CD14-positive monocyte (primary cell): ENCODE measurements at regions not wholly inside any gene's neighbourhood (a gene's known extent, or its start where the extent isn't known, plus 50 kb on each side); places are given as distances from the start of the nearest gene placed in this dataset.

Experiments used
- DNase-seq, 3 donors: peaks; one replicate each; pipeline ENCODE4 v3.0.0-alpha.2; 2011 to 2022
- H2AFZ ChIP-seq: 2 replicates; pipeline ENCODE4 v1.6.0; 2012; ENCODE audit warnings: mild to moderate bottlenecking, low read depth, low read length, inconsistent platforms; ENCODE audit not compliant: insufficient read depth, poor library complexity, severe bottlenecking
- H3K27ac ChIP-seq, 2 donors: 1 replicate in 1 of 2; 2 replicates in 1 of 2; pipeline ENCODE4 v1.5.1; 2012 to 2013; ENCODE audit warnings: low read length in 2 of 2, control low read depth in 1 of 2, inconsistent platforms in 1 of 2, low read depth in 1 of 2, mild to moderate bottlenecking in 1 of 2
- H3K27me3 ChIP-seq, 2 donors: one replicate each; pipeline versions ENCODE4 v1.6.0 to v1.6.1; 2011 to 2013; ENCODE audit warnings: low read length in 2 of 2; ENCODE audit not compliant: control insufficient read depth in 2 of 2, insufficient read depth in 2 of 2
- H3K36me3 ChIP-seq, 2 donors: replicated peaks in 1 of 2; 1 replicate in 1 of 2; 2 replicates in 1 of 2; pipeline versions ENCODE4 v1.5.1 to v1.6.1; 2012 to 2013; ENCODE audit warnings: low read length in 2 of 2, control low read depth in 1 of 2, inconsistent platforms in 1 of 2, mild to moderate bottlenecking in 1 of 2; ENCODE audit not compliant: insufficient read depth in 2 of 2, control insufficient read depth in 1 of 2
- H3K4me1 ChIP-seq, 2 donors: 1 replicate in 1 of 2; 2 replicates in 1 of 2; pipeline versions ENCODE4 v1.5.1 to v1.6.1; 2012 to 2013; ENCODE audit warnings: low read length in 2 of 2, control low read depth in 1 of 2, inconsistent platforms in 1 of 2, mild to moderate bottlenecking in 1 of 2, moderate library complexity in 1 of 2; ENCODE audit not compliant: insufficient read depth in 2 of 2, control insufficient read depth in 1 of 2
- H3K4me2 ChIP-seq: replicated peaks from 2 replicates; pipeline ENCODE3; 2012; ENCODE audit warnings: low read length, moderate library complexity, mild to moderate bottlenecking; ENCODE audit not compliant: poor library complexity, severe bottlenecking; ENCODE audit errors: extremely low read depth
- H3K4me3 ChIP-seq, 3 experiments: fragments of 200-600 bp in 1 of 3; sonication (generic) in 1 of 3; replicated peaks in 1 of 3; 1 replicate in 2 of 3; 2 replicates in 1 of 3; pipeline ENCODE4 v1.5.1; 2011 to 2013; ENCODE audit warnings: low read length in 3 of 3, mild to moderate bottlenecking in 3 of 3, control low read depth in 2 of 3, low read depth in 2 of 3, inconsistent platforms in 1 of 3, moderate library complexity in 1 of 3
- H3K79me2 ChIP-seq: 2 replicates; pipeline ENCODE4 v1.6.0; 2012; ENCODE audit warnings: mild to moderate bottlenecking, control low read depth, inconsistent platforms, low read length, moderate library complexity; ENCODE audit not compliant: insufficient read depth
- H3K9ac ChIP-seq: 2 replicates; pipeline ENCODE4 v1.6.0; 2017; ENCODE audit warnings: low read length, mild to moderate bottlenecking; ENCODE audit not compliant: insufficient read depth, poor library complexity, severe bottlenecking
- H3K9me3 ChIP-seq, 2 donors: replicated peaks in 1 of 2; 1 replicate in 1 of 2; 2 replicates in 1 of 2; pipeline versions ENCODE4 v1.5.1 to v1.6.1; 2012 to 2013; ENCODE audit warnings: low read length in 2 of 2, control low read depth in 1 of 2; ENCODE audit not compliant: control insufficient read depth in 1 of 2, insufficient read depth in 1 of 2
- H4K20me1 ChIP-seq: 2 replicates; pipeline ENCODE4 v1.6.0; 2012; ENCODE audit warnings: mild to moderate bottlenecking, low read length, control low read depth, moderate library complexity; ENCODE audit not compliant: insufficient read depth
- H3K27ac Mint-ChIP-seq, 7 donors: one replicate each; pipeline ENCODE4 v1.8.0; 2020; ENCODE audit warnings: mild to moderate bottlenecking in 7 of 7, mixed read lengths in 7 of 7, moderate library complexity in 6 of 7, inconsistent platforms in 2 of 7
- H3K27me3 Mint-ChIP-seq, 3 donors: one replicate each; pipeline ENCODE4 v1.8.0; 2021 to 2022; ENCODE audit warnings: low read depth in 3 of 3, mild to moderate bottlenecking in 3 of 3, mixed read lengths in 3 of 3, moderate library complexity in 3 of 3, inconsistent platforms in 1 of 3
- H3K36me3 Mint-ChIP-seq, 2 donors: one replicate each; pipeline ENCODE4 v1.8.0; 2020; ENCODE audit warnings: mixed read lengths in 2 of 2, inconsistent platforms in 1 of 2, mild to moderate bottlenecking in 1 of 2
- H3K4me1 Mint-ChIP-seq: one replicate; pipeline ENCODE4 v1.8.0; 2020; ENCODE audit warnings: mild to moderate bottlenecking, mixed read lengths
- H3K4me3 Mint-ChIP-seq, 2 donors: one replicate each; pipeline ENCODE4 v1.8.0; 2020; ENCODE audit warnings: mild to moderate bottlenecking in 2 of 2, mixed read lengths in 2 of 2, moderate library complexity in 1 of 2
- H3K9me3 Mint-ChIP-seq, 7 donors: one replicate each; pipeline ENCODE4 v1.8.0; 2020 to 2022; ENCODE audit warnings: mixed read lengths in 7 of 7, mild to moderate bottlenecking in 6 of 7, moderate library complexity in 6 of 7, inconsistent platforms in 2 of 7
- WGBS: methylation state at CpG from one replicate; pipeline ENCODE4 v1.1.5; 2013; ENCODE audit warnings: missing lambda C conversion rate; ENCODE audit not compliant: insufficient coverage; 5-methylcytosine and 5-hydroxymethylcytosine counted together
- intact Hi-C, 2 donors: fragments of 100-400 bp; cut with micrococcal nuclease; formaldehyde crosslinking; loops; one replicate each; pipeline versions ENCODE4 v1.15.0 to v1.15.1; 2023
- TF ChIP-seq, protein P1 (sequence below): fragments of 200-600 bp; IDR thresholded peaks from one replicate; pipeline ENCODE4 v1.8.0; 2022; ENCODE audit warnings: antibody characterized with exemption, mild to moderate bottlenecking

- no peak overlapping the region for H3K9ac ChIP-seq
- H3K27me3 ChIP-seq = no peaks in the 10 kb centered on the region
- no peaks in the 10 kb centered on the region for H3K27me3 Mint-ChIP-seq
- no CpG with 5 or more reads among the region's 4 CpGs for WGBS
- no peak overlapping the region for H3K4me3 ChIP-seq
- no peaks in the 10 kb centered on the region for H3K36me3 Mint-ChIP-seq
- no peak overlapping the region for H3K27ac ChIP-seq
- H3K4me2 ChIP-seq = no peak overlapping the region
- H3K4me1 Mint-ChIP-seq = peaks cover 26% of the 10 kb centered on the region
- no peaks in the 10 kb centered on the region for H3K79me2 ChIP-seq
- H3K4me1 ChIP-seq = peaks cover 15 to 16% of the 10 kb centered on the region in 2 donors
- H3K27ac Mint-ChIP-seq = no peak overlapping the region
- intact Hi-C loops = no loop called here
- no peaks in the 10 kb centered on the region for H4K20me1 ChIP-seq
- no peak overlapping the region for H2AFZ ChIP-seq
- H3K4me3 Mint-ChIP-seq = no peak overlapping the region
- no peaks in the 10 kb centered on the region for H3K9me3 Mint-ChIP-seq
- no peaks in the 10 kb centered on the region for H3K9me3 ChIP-seq
- TF ChIP-seq, protein P1, sequence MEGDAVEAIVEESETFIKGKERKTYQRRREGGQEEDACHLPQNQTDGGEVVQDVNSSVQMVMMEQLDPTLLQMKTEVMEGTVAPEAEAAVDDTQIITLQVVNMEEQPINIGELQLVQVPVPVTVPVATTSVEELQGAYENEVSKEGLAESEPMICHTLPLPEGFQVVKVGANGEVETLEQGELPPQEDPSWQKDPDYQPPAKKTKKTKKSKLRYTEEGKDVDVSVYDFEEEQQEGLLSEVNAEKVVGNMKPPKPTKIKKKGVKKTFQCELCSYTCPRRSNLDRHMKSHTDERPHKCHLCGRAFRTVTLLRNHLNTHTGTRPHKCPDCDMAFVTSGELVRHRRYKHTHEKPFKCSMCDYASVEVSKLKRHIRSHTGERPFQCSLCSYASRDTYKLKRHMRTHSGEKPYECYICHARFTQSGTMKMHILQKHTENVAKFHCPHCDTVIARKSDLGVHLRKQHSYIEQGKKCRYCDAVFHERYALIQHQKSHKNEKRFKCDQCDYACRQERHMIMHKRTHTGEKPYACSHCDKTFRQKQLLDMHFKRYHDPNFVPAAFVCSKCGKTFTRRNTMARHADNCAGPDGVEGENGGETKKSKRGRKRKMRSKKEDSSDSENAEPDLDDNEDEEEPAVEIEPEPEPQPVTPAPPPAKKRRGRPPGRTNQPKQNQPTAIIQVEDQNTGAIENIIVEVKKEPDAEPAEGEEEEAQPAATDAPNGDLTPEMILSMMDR = no peak
- DNase-seq = no peak
- no peaks in the 10 kb centered on the region for H3K36me3 ChIP-seq
These were observed 194.0 kb upstream of the DMRT1 start for GRCh38 chr9:647522-647921.

DNA sequence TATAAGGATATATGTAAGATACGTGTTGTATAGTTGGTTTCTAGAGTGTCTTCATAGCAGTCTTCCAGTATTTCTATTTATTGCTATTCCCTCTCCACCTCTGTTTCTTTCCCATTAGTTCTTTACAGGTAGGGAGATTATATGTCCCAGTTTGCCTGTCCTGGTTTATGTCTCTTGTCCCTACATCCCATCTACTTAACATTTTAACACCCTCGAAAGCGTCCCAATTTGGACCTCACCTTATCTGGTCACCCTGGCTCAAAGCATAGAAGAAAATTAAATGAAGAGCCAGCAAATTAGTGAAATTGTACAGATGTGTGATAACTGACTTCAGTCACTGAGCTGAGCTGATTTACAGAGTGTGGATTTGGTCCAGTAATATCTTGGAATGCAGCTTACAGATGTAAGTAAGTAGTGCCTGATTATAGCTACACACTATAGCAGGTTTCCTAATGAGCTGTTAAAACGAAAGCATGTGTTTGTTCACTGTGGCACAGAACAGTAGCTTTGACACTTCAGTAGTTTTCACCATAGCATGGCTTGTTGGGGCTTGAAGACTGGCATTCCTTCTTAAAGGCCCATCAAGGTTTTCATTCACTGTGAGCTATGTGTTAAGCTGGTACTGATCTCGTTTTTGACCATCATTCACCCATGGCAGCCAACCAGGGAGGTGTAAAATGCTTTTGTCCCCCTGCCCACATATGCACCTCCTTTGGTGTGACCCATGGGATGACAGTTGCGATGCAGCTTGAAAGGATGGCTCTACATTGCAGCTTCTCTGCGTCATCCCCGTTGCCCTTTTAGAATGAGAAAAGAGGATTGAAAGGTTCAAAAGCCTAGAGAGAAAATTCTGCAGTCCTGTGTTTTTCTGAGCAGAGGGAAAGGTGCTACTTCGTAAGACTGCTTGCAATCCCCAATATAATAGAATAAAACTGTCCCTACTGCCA lies 192.1 kb upstream of the DMRT1 start:
- no peaks in the 10 kb centered on the region for H3K27me3 Mint-ChIP-seq
- peak overlapping the region in 1 of 3 experiments; percentile 57 for H3K4me3 ChIP-seq

More for the DNA sequence above, 192.1 kb upstream of the DMRT1 start:
- no peaks in the 10 kb centered on the region for H3K9me3 Mint-ChIP-seq
- no peaks in the 10 kb centered on the region for H3K27me3 ChIP-seq
- intact Hi-C loops = no loop called here
- H3K79me2 ChIP-seq = no peaks in the 10 kb centered on the region
- DNase-seq = no peak
- TF ChIP-seq, protein P1 = no peak
- H3K27ac Mint-ChIP-seq = peak overlapping the region in 1 of 7 donors; percentile 43
- peak overlapping the region; percentile 79 for H2AFZ ChIP-seq
- no peak overlapping the region for H3K9ac ChIP-seq
- H3K36me3 ChIP-seq = no peaks in the 10 kb centered on the region
- H3K27ac ChIP-seq = peak overlapping the region in 1 of 2 donors; percentile 80
- H4K20me1 ChIP-seq = no peaks in the 10 kb centered on the region
- peaks cover 35% of the 10 kb centered on the region for H3K4me1 Mint-ChIP-seq
- peaks cover 24 to 32% of the 10 kb centered on the region in 2 donors for H3K4me1 ChIP-seq
- no peaks in the 10 kb centered on the region for H3K9me3 ChIP-seq
- no peaks in the 10 kb centered on the region for H3K36me3 Mint-ChIP-seq
- H3K4me3 Mint-ChIP-seq = no peak overlapping the region
- WGBS = no CpG with 5 or more reads among the region's 9 CpGs
- peak overlapping the region; percentile 64 for H3K4me2 ChIP-seq
